DND-41 (cell line): ENCODE measurements at regions not wholly inside any gene's neighbourhood (a gene's known extent, or its start where the extent isn't known, plus 50 kb on each side); places are given as distances from the start of the nearest gene placed in this dataset.

Experiments
- ATAC-seq: fragments of 200-7000 bp; cut with Tn5 transposase; 3 replicates; pipeline ENCODE4 v1.9.1; 2021; ENCODE audit warnings: low read depth; ENCODE audit not compliant: insufficient read depth
- DNase-seq: peaks from one replicate; pipeline ENCODE4 v3.0.0-alpha.2; 2020
- H2AFZ ChIP-seq: 2 replicates; pipeline ENCODE4 v1.6.0; 2012; ENCODE audit warnings: low read depth, low read length
- H3K27ac ChIP-seq: 2 replicates; pipeline ENCODE4 v1.5.1; 2012; ENCODE audit warnings: low read length, inconsistent platforms
- H3K27me3 ChIP-seq: fragments of 200-600 bp; sonication (generic); 2 replicates; pipeline ENCODE4 v1.6.0; 2012; ENCODE audit warnings: low read length, mild to moderate bottlenecking, inconsistent platforms; ENCODE audit not compliant: insufficient read depth, poor library complexity
- H3K36me3 ChIP-seq: 2 replicates; pipeline ENCODE4 v1.5.1; 2012; ENCODE audit warnings: low read length, inconsistent platforms; ENCODE audit not compliant: insufficient read depth
- H3K4me1 ChIP-seq: 2 replicates; pipeline ENCODE4 v1.5.1; 2012; ENCODE audit warnings: mild to moderate bottlenecking, low read length; ENCODE audit not compliant: insufficient read depth
- H3K4me2 ChIP-seq: 2 replicates; pipeline ENCODE4 v1.6.0; 2012; ENCODE audit warnings: mild to moderate bottlenecking, moderate library complexity, low read length, inconsistent platforms; ENCODE audit not compliant: insufficient read depth
- H3K4me3 ChIP-seq, 2 experiments: fragments of 200-600 bp in 1 of 2; shearing (Covaris generic) in 1 of 2; 2 replicates each; pipeline ENCODE4 v1.5.1; 2012 to 2016; ENCODE audit warnings: inconsistent platforms in 2 of 2, low read length in 2 of 2, mild to moderate bottlenecking in 2 of 2, low read depth in 1 of 2, moderate library complexity in 1 of 2
- H3K79me2 ChIP-seq: 2 replicates; pipeline ENCODE4 v1.6.0; 2012; ENCODE audit warnings: low read length, inconsistent platforms; ENCODE audit not compliant: insufficient read depth
- H3K9ac ChIP-seq: 2 replicates; pipeline ENCODE4 v1.6.0; 2012; ENCODE audit warnings: low read depth, mild to moderate bottlenecking, inconsistent platforms, low read length, moderate library complexity
- H3K9me3 ChIP-seq: 2 replicates; pipeline ENCODE4 v1.5.1; 2012; ENCODE audit warnings: low read length, moderate library complexity, mild to moderate bottlenecking, inconsistent platforms; ENCODE audit not compliant: insufficient read depth, severe bottlenecking
- H4K20me1 ChIP-seq: 2 replicates; pipeline ENCODE4 v1.6.0; 2012; ENCODE audit warnings: low read length; ENCODE audit not compliant: insufficient read depth
- EZH2 ChIP-seq: IDR thresholded peaks from 3 replicates; pipeline ENCODE4 v1.6.1; 2012; ENCODE audit warnings: borderline replicate concordance, low read depth, mild to moderate bottlenecking, moderate library complexity, low read length, inconsistent platforms; ENCODE audit not compliant: severe bottlenecking
- TF ChIP-seq, protein P1 (sequence below): IDR thresholded peaks from 2 replicates; pipeline ENCODE4 v1.5.1; 2012; ENCODE audit warnings: borderline replicate concordance, low read length, moderate library complexity, mild to moderate bottlenecking; ENCODE audit not compliant: poor library complexity, severe bottlenecking; ENCODE audit errors: extremely low read depth

DNA sequence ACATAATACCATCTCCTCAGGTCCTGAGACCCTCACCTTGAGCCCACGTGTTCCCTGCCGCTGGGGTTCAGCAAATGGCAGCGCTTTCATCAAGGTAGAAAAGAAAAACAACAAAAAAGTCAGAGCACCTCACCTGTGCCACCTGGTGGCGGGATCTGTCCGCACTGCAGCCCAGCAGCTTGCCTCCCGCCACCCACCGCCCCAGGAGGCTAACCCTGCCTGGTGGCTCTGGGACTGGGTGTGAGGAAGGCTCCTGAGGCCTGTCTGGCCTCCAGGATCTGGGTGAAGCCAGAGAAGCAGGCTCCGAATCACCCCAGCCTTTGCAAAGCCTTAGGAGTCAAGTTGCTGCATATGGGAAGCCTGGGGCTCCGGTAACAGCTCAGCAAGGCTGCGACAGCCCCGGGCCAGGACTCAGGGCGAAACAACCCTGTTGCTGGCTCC is 270.8 kb downstream of the BMP7 start:
- Histone ChIP-seq H3K9ac (no peak overlapping the region), H3K4me3 (no peak overlapping the region), H3K36me3 (no peaks in the 10 kb centered on the region), H3K27me3 (peaks cover 7% of the 10 kb centered on the region), H2AFZ (no peak overlapping the region), H3K9me3 (peaks cover 12% of the 10 kb centered on the region), H3K4me2 (no peak overlapping the region), H3K4me1 (no peaks in the 10 kb centered on the region), H4K20me1 (no peaks in the 10 kb centered on the region), H3K27ac (no peak overlapping the region), H3K79me2 (no peaks in the 10 kb centered on the region)
- DNase-seq = peak; percentile 29
- no peak for TF ChIP-seq EZH2
- TF ChIP-seq, protein P1, sequence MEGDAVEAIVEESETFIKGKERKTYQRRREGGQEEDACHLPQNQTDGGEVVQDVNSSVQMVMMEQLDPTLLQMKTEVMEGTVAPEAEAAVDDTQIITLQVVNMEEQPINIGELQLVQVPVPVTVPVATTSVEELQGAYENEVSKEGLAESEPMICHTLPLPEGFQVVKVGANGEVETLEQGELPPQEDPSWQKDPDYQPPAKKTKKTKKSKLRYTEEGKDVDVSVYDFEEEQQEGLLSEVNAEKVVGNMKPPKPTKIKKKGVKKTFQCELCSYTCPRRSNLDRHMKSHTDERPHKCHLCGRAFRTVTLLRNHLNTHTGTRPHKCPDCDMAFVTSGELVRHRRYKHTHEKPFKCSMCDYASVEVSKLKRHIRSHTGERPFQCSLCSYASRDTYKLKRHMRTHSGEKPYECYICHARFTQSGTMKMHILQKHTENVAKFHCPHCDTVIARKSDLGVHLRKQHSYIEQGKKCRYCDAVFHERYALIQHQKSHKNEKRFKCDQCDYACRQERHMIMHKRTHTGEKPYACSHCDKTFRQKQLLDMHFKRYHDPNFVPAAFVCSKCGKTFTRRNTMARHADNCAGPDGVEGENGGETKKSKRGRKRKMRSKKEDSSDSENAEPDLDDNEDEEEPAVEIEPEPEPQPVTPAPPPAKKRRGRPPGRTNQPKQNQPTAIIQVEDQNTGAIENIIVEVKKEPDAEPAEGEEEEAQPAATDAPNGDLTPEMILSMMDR = peak; percentile 74
- peak; percentile 52; the same call in 2 of the 3 replicates for ATAC-seq

DNA sequence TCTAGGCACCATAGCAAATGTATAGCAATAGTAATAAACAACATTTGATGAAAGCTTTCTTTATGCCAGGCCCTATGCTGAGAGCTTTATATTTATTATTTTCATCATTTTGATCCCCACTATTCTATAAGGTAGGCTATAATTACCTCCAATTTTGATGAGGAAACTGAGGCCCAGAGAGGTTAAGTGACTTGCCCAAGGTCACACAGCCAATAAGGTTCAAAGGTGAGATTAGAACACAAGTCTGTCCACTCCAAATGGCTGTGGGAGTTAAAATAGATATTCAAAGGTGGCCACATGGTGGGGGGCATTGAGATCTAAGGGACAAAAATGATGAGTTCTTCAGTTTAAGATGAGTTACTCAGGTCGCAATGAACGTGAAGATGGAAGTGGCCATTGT is 269.9 kb downstream of the BMP7 start:
- Histone ChIP-seq H3K4me2 (no peak overlapping the region), H3K4me3 (no peak overlapping the region), H3K27ac (no peak overlapping the region), H2AFZ (no peak overlapping the region), H3K4me1 (no peaks in the 10 kb centered on the region), H3K79me2 (no peaks in the 10 kb centered on the region), H3K9me3 (peaks cover 12% of the 10 kb centered on the region), H4K20me1 (no peaks in the 10 kb centered on the region), H3K27me3 (peaks cover 4% of the 10 kb centered on the region), H3K36me3 (no peaks in the 10 kb centered on the region), H3K9ac (no peak overlapping the region)
- DNase-seq = no peak
- no peak for ATAC-seq
- TF ChIP-seq, protein P1 = no peak
- no peak for TF ChIP-seq EZH2

DNA sequence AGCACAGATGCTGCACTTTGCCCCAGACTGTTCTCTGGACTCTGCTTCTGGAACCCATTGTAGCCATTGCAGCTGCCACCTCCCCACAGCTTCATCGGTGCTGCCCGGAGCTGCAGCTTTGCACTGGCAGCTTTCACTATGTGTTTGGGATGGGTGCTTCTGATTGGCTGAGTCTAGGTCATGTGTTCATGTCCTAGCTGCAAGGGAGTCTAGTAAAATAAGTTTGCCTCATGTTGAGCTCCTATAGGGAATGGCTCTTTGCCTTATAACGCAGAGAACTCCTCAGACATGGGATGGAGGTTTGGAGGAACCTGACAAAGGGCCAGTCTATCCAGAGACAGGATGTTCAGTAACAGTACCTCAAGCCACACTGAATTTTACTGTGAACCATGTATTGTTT is 268.0 kb downstream of the BMP7 start:
- Histone ChIP-seq H3K27ac (no peak overlapping the region), H3K4me1 (no peaks in the 10 kb centered on the region), H3K79me2 (no peaks in the 10 kb centered on the region), H3K4me3 (no peak overlapping the region), H3K9me3 (peaks cover 12% of the 10 kb centered on the region), H3K36me3 (no peaks in the 10 kb centered on the region), H3K27me3 (peaks cover 2% of the 10 kb centered on the region), H2AFZ (no peak overlapping the region), H4K20me1 (peaks cover 6% of the 10 kb centered on the region; the same call in 1 of the 2 replicates), H3K9ac (no peak overlapping the region), H3K4me2 (no peak overlapping the region)
- TF ChIP-seq, protein P1 = no peak
- TF ChIP-seq EZH2 = no peak
- no peak for ATAC-seq
- DNase-seq = no peak

DNA sequence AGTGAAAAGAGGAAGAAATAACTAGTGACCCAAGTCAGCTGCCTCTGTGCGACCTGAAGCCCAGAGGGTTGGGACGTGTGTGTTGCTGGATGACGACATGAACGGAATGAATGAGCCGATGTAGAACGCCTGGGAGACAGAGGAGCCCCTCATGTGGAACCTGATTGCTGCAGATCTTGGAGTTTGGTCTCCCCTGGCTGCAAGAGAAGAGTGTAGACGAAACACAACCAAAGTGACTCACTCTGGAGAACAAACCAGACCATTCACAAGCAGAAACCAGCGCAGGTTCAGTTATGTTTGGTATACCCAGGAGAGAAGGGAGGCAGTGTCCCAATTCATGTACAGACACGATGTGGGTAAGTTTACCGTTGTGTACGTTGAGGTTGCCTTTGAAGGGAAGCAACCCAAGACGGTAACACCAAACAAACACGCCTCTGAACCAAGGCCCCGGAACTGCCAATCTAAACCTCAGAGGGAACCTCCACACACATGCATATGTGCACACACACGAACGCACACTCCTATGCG is 265.9 kb downstream of the BMP7 start:
- no peak overlapping the region for H3K27ac ChIP-seq
- DNase-seq = no peak
- TF ChIP-seq EZH2 = no peak
- TF ChIP-seq, protein P1 = no peak
- H3K79me2 ChIP-seq = no peaks in the 10 kb centered on the region
- no peak for ATAC-seq
- H3K4me2 ChIP-seq = no peak overlapping the region
- H3K36me3 ChIP-seq = no peaks in the 10 kb centered on the region
- no peak overlapping the region for H3K9ac ChIP-seq
- H3K4me1 ChIP-seq = no peaks in the 10 kb centered on the region
- H3K4me3 ChIP-seq = no peak overlapping the region
- peaks cover 6% of the 10 kb centered on the region; the same call in 1 of the 2 replicates for H4K20me1 ChIP-seq
- no peak overlapping the region for H2AFZ ChIP-seq
- H3K9me3 ChIP-seq = peaks cover 12% of the 10 kb centered on the region
- H3K27me3 ChIP-seq = no peaks in the 10 kb centered on the region
